Renal cortical epithelial cell (primary cell): ENCODE measurements at regions not wholly inside any gene's neighbourhood (a gene's known extent, or its start where the extent isn't known, plus 50 kb on each side); places are given as distances from the start of the nearest gene placed in this dataset.
A peak's percentile ranks its signal among the peaks of the same experiment; 100 is the strongest.

Source experiments
- DNase-seq: peaks from one replicate; pipeline ENCODE4 v3.0.0-alpha.2; 2011; ENCODE audit warnings: low read depth

- DNase-seq: peak; percentile 80
These were observed 558.2 kb upstream of the CITED2 start for GRCh38 chr6:139932671-139933070.

- peak; percentile 61 for DNase-seq
These were observed 557.3 kb upstream of the CITED2 start for GRCh38 chr6:139931747-139932146.

- DNase-seq: no peak
These were observed 553.4 kb upstream of the CITED2 start for GRCh38 chr6:139927742-139928305.

GRCh38 chr6:139927236-139927635 lies 552.8 kb upstream of the CITED2 start:
- no peak for DNase-seq

GRCh38 chr6:139926711-139927110 lies 552.3 kb upstream of the CITED2 start:
- peak; percentile 73 for DNase-seq

- DNase-seq: peak; percentile 23
These were observed 551.6 kb upstream of the CITED2 start for GRCh38 chr6:139925894-139926641.

GRCh38 chr6:139923964-139924475 lies 549.6 kb upstream of the CITED2 start:
- DNase-seq: no peak

GRCh38 chr6:139922236-139922635 lies 547.8 kb upstream of the CITED2 start:
- no peak for DNase-seq

GRCh38 chr6:139920776-139921100 lies 546.3 kb upstream of the CITED2 start:
- DNase-seq: no peak

- DNase-seq: no peak
These were observed 545.8 kb upstream of the CITED2 start for GRCh38 chr6:139920027-139920775.

GRCh38 chr6:139919107-139920026 lies 544.9 kb upstream of the CITED2 start:
- DNase-seq: no peak

GRCh38 chr6:139917951-139918630 lies 543.6 kb upstream of the CITED2 start:
- no peak for DNase-seq

GRCh38 chr6:139914910-139915309 lies 540.5 kb upstream of the CITED2 start:
- DNase-seq: no peak

- no peak for DNase-seq
These were observed 538.4 kb upstream of the CITED2 start for GRCh38 chr6:139912735-139913400.

- DNase-seq: no peak
These were observed 535.5 kb upstream of the CITED2 start for GRCh38 chr6:139909992-139910391.

GRCh38 chr6:139905404-139906052 lies 531.1 kb upstream of the CITED2 start:
- no peak for DNase-seq

GRCh38 chr6:139904568-139904967 lies 530.1 kb upstream of the CITED2 start:
- DNase-seq: no peak

- peak; percentile 52 for DNase-seq
These were observed 529.7 kb upstream of the CITED2 start for GRCh38 chr6:139904158-139904533.

- DNase-seq: no peak
These were observed 529.1 kb upstream of the CITED2 start for GRCh38 chr6:139903411-139904157.
